ENCODE measurements at regions not wholly inside any gene's neighbourhood (a gene's known extent, or its start where the extent isn't known, plus 50 kb on each side); places are given as distances from the start of the nearest gene placed in this dataset.

GRCh38 chr5:89869346-89869745 is 540.2 kb downstream of the CETN3 start:
- Histone ChIP-seq H3K36me3 (no peaks in the 10 kb centered on the region), H3K4me1 (no peaks in the 10 kb centered on the region)

GRCh38 chr5:89866410-89866809 is 543.1 kb downstream of the CETN3 start:
- no peak overlapping the region for H3K27ac ChIP-seq
- H3K4me1 ChIP-seq: no peaks in the 10 kb centered on the region
- H3K36me3 ChIP-seq: no peaks in the 10 kb centered on the region
- no peaks in the 10 kb centered on the region for H3K9me3 ChIP-seq
- no peak overlapping the region for H3K4me3 ChIP-seq
- no peak for DNase-seq (ENCODE audit: low spot score in 2 of 2)
- 52% methylated on average over 3 of the region's 3 CpGs for WGBS
- no peaks in the 10 kb centered on the region for H3K27me3 ChIP-seq
- TF ChIP-seq CTCF (IDR thresholded peaks at IDR 0.05): no peak
- no peak for TF ChIP-seq EP300 (IDR thresholded peaks at IDR 0.05)
- no peak for TF ChIP-seq POLR2A (IDR thresholded peaks at IDR 0.05)
- no peak for TF ChIP-seq POLR2AphosphoS5 (IDR thresholded peaks at IDR 0.05)

More at GRCh38 chr5:89869346-89869745, 540.2 kb downstream of the CETN3 start:
- TF ChIP-seq POLR2A (IDR thresholded peaks at IDR 0.05) (no peak), EP300 (IDR thresholded peaks at IDR 0.05) (no peak), CTCF (IDR thresholded peaks at IDR 0.05) (no peak), POLR2AphosphoS5 (IDR thresholded peaks at IDR 0.05) (no peak)
- WGBS: 94% methylated on average over 2 of the region's 2 CpGs
- no peak overlapping the region for H3K4me3 ChIP-seq
- no peak overlapping the region for H3K27ac ChIP-seq
- no peaks in the 10 kb centered on the region for H3K9me3 ChIP-seq
- no peaks in the 10 kb centered on the region for H3K27me3 ChIP-seq
- DNase-seq (ENCODE audit: low spot score in 2 of 2): no peak

GRCh38 chr5:89864941-89865340 is 544.6 kb downstream of the CETN3 start:
- Histone ChIP-seq H3K4me1 (no peaks in the 10 kb centered on the region), H3K4me3 (no peak overlapping the region), H3K27me3 (no peaks in the 10 kb centered on the region), H3K9me3 (no peaks in the 10 kb centered on the region), H3K27ac (no peak overlapping the region), H3K36me3 (no peaks in the 10 kb centered on the region)
- DNase-seq (ENCODE audit: low spot score in 2 of 2): no peak
- WGBS: 87% methylated on average over 1 of the region's 1 CpG
- TF ChIP-seq POLR2AphosphoS5 (IDR thresholded peaks at IDR 0.05) (no peak), POLR2A (IDR thresholded peaks at IDR 0.05) (no peak), EP300 (IDR thresholded peaks at IDR 0.05) (no peak), CTCF (IDR thresholded peaks at IDR 0.05) (no peak)

GRCh38 chr5:89857790-89858189 is 551.8 kb downstream of the CETN3 start:
- no peaks in the 10 kb centered on the region for H3K36me3 ChIP-seq
- no peak overlapping the region for H3K27ac ChIP-seq
- DNase-seq (ENCODE audit: low spot score in 2 of 2): no peak
- no peaks in the 10 kb centered on the region for H3K9me3 ChIP-seq
- H3K27me3 ChIP-seq: no peaks in the 10 kb centered on the region
- 91% methylated on average over 5 of the region's 5 CpGs for WGBS
- no peak for TF ChIP-seq EP300 (IDR thresholded peaks at IDR 0.05)
- no peak for TF ChIP-seq POLR2A (IDR thresholded peaks at IDR 0.05)
- TF ChIP-seq CTCF (IDR thresholded peaks at IDR 0.05): no peak
- no peak for TF ChIP-seq POLR2AphosphoS5 (IDR thresholded peaks at IDR 0.05)
- no peak overlapping the region for H3K4me3 ChIP-seq
- no peaks in the 10 kb centered on the region for H3K4me1 ChIP-seq

- no peak for TF ChIP-seq POLR2AphosphoS5 (IDR thresholded peaks at IDR 0.05)
- no peak for TF ChIP-seq POLR2A (IDR thresholded peaks at IDR 0.05)
- no peak for TF ChIP-seq EP300 (IDR thresholded peaks at IDR 0.05)
- no peak for TF ChIP-seq CTCF (IDR thresholded peaks at IDR 0.05)
- Histone ChIP-seq H3K36me3 (no peaks in the 10 kb centered on the region), H3K4me3 (no peak overlapping the region), H3K27ac (no peak overlapping the region), H3K9me3 (no peaks in the 10 kb centered on the region), H3K4me1 (no peaks in the 10 kb centered on the region), H3K27me3 (no peaks in the 10 kb centered on the region)
- no peak for DNase-seq (ENCODE audit: low spot score in 2 of 2)
- WGBS: 92% methylated on average over 2 of the region's 2 CpGs
Measured at GRCh38 chr5:89855417-89855816, 554.1 kb downstream of the CETN3 start.
